ENCODE measurements at regions not wholly inside any gene's neighbourhood (a gene's known extent, or its start where the extent isn't known, plus 50 kb on each side); places are given as distances from the start of the nearest gene placed in this dataset.

GRCh38 chr3:43871627-43872245, 181.0 kb downstream of the ABHD5 start:
- no peak for TF ChIP-seq POLR2AphosphoS5 (IDR thresholded peaks at IDR 0.05; ENCODE audit: low read depth, low read length)
- no peak for TF ChIP-seq RCOR1 (IDR thresholded peaks at IDR 0.05; ENCODE audit: low read length)
- TF ChIP-seq MXI1 (IDR thresholded peaks at IDR 0.05; ENCODE audit: low read depth, low read length) = no peak
- TF ChIP-seq CTCF (IDR thresholded peaks at IDR 0.05) = no peak
- TF ChIP-seq EZH2phosphoT487 (IDR thresholded peaks at IDR 0.05; ENCODE audit: borderline replicate concordance, low read depth) = no peak
- TF ChIP-seq YY1 (IDR thresholded peaks at IDR 0.05; ENCODE audit: low read depth) = no peak
- no peak for TF ChIP-seq SMC3 (IDR thresholded peaks at IDR 0.05; ENCODE audit: low read depth, low read length)
- TF ChIP-seq USF2 (IDR thresholded peaks at IDR 0.05; ENCODE audit: borderline replicate concordance, low read depth, low read length) = no peak
- no peak for TF ChIP-seq EP300 (IDR thresholded peaks at IDR 0.05; ENCODE audit: borderline replicate concordance in 1 of 2, low read depth in 1 of 2, low read length in 1 of 2)
- no peak for TF ChIP-seq CHD2 (IDR thresholded peaks at IDR 0.05; ENCODE audit: low read length, partially characterized antibody)
- no peak for TF ChIP-seq RAD21 (IDR thresholded peaks at IDR 0.05; ENCODE audit: low read length)
